GM23338 (cell line): ENCODE measurements at regions not wholly inside any gene's neighbourhood (a gene's known extent, or its start where the extent isn't known, plus 50 kb on each side); places are given as distances from the start of the nearest gene placed in this dataset.

Source experiments
- ATAC-seq: fragments of 200-7000 bp; cut with Tn5 transposase; 3 replicates; pipeline ENCODE4 v1.9.1; 2020
- DNase-seq: peaks from one replicate; pipeline ENCODE4 v3.0.0-alpha.2; 2015; ENCODE audit warnings: low spot score
- H2AFZ ChIP-seq: fragments of 200-600 bp; sonication (generic); 2 replicates; pipeline ENCODE4 v1.8.0; 2016; ENCODE audit warnings: antibody characterized with exemption, mild to moderate bottlenecking, moderate library complexity
- H3F3A ChIP-seq: fragments of 200-600 bp; sonication (generic); replicated peaks from 2 replicates; pipeline ENCODE4 v1.8.0; 2017; ENCODE audit warnings: antibody characterized with exemption, mixed run types, low read depth
- H3K27ac ChIP-seq: fragments of 200-600 bp; sonication (generic); 2 replicates; pipeline ENCODE4 v1.6.1; 2016; ENCODE audit warnings: low read depth
- H3K27me3 ChIP-seq: fragments of 200-600 bp; sonication (generic); 2 replicates; pipeline ENCODE4 v1.8.0; 2016; ENCODE audit warnings: mild to moderate bottlenecking, mixed run types, moderate library complexity; ENCODE audit not compliant: insufficient read depth
- H3K36me3 ChIP-seq: fragments of 200-600 bp; sonication (generic); 2 replicates; pipeline ENCODE4 v1.8.0; 2016; ENCODE audit warnings: mild to moderate bottlenecking; ENCODE audit not compliant: insufficient read depth
- H3K4me1 ChIP-seq: fragments of 200-600 bp; sonication (generic); 2 replicates; pipeline ENCODE4 v1.8.0; 2016; ENCODE audit warnings: mild to moderate bottlenecking, moderate library complexity; ENCODE audit not compliant: insufficient read depth
- H3K4me2 ChIP-seq: fragments of 200-600 bp; sonication (generic); 2 replicates; pipeline ENCODE4 v1.7.1; 2017; ENCODE audit warnings: mixed run types
- H3K4me3 ChIP-seq: fragments of 200-600 bp; sonication (generic); 2 replicates; pipeline ENCODE4 v1.6.1; 2016; ENCODE audit warnings: mixed run types
- H3K79me2 ChIP-seq: fragments of 200-600 bp; sonication (generic); replicated peaks from 2 replicates; pipeline ENCODE4 v1.8.0; 2017; ENCODE audit warnings: mild to moderate bottlenecking; ENCODE audit not compliant: insufficient read depth
- H3K9me2 ChIP-seq: fragments of 200-600 bp; sonication (generic); 2 replicates; pipeline ENCODE4 v1.8.0; 2017; ENCODE audit not compliant: insufficient read depth
- H4K20me1 ChIP-seq: fragments of 200-600 bp; sonication (generic); replicated peaks from 2 replicates; pipeline ENCODE4 v1.8.0; 2017; ENCODE audit warnings: mild to moderate bottlenecking; ENCODE audit not compliant: insufficient read depth
- H3K27ac Mint-ChIP-seq: 2 replicates; pipeline ENCODE4 v1.8.0; 2020; ENCODE audit warnings: inconsistent platforms, mild to moderate bottlenecking, moderate library complexity, mixed read lengths
- H3K27me3 Mint-ChIP-seq: 3 replicates; pipeline ENCODE4 v1.8.0; 2022; ENCODE audit warnings: low read depth, mild to moderate bottlenecking, moderate library complexity, mixed read lengths, inconsistent platforms; ENCODE audit not compliant: insufficient read depth, poor library complexity
- H3K36me3 Mint-ChIP-seq: 3 replicates; pipeline ENCODE4 v1.8.0; 2021; ENCODE audit warnings: low read depth, mild to moderate bottlenecking, inconsistent platforms, moderate library complexity, mixed read lengths
- H3K4me1 Mint-ChIP-seq: 3 replicates; pipeline ENCODE4 v1.8.0; 2020; ENCODE audit warnings: mild to moderate bottlenecking, inconsistent platforms, mixed read lengths
- H3K4me3 Mint-ChIP-seq: 3 replicates; pipeline ENCODE4 v1.8.0; 2021; ENCODE audit warnings: moderate library complexity, mild to moderate bottlenecking, inconsistent platforms, mixed read lengths
- H3K9me3 Mint-ChIP-seq: 3 replicates; pipeline ENCODE4 v1.8.0; 2020; ENCODE audit warnings: moderate library complexity, mild to moderate bottlenecking, inconsistent platforms, mixed read lengths
- CREB1 ChIP-seq: fragments of 250-450 bp; sonication (Bioruptor Pico); IDR thresholded peaks from 2 replicates; pipeline ENCODE4 v1.5.0; 2020; ENCODE audit warnings: low read depth, mild to moderate bottlenecking, moderate library complexity
- ETS1 ChIP-seq: IDR thresholded peaks from 2 replicates; pipeline ENCODE4 v1.6.1; 2016; ENCODE audit warnings: antibody characterized with exemption
- EZH2 ChIP-seq: fragments of 200-600 bp; sonication (generic); IDR thresholded peaks from one replicate; pipeline ENCODE4 v1.8.0; 2017; ENCODE audit warnings: antibody characterized with exemption, mild to moderate bottlenecking, low read depth; ENCODE audit not compliant: unreplicated experiment
- EZH2phosphoT487 ChIP-seq: fragments of 200-600 bp; sonication (generic); IDR thresholded peaks from one replicate; pipeline ENCODE4 v1.8.1; 2018; ENCODE audit warnings: antibody characterized with exemption; ENCODE audit not compliant: unreplicated experiment
- JUNB ChIP-seq: IDR thresholded peaks from one replicate; pipeline ENCODE4 v1.6.1; 2016; ENCODE audit warnings: antibody characterized with exemption; ENCODE audit not compliant: unreplicated experiment
- STAT1 ChIP-seq: IDR thresholded peaks from one replicate; pipeline ENCODE4 v1.6.1; 2016; ENCODE audit warnings: antibody characterized with exemption; ENCODE audit not compliant: unreplicated experiment
- ZNF114 ChIP-seq: fragments of 250-450 bp; sonication (Bioruptor Pico); IDR thresholded peaks from 2 replicates; pipeline ENCODE4 v1.5.0; 2020; ENCODE audit warnings: mild to moderate bottlenecking, moderate library complexity
- ZNF331 ChIP-seq: fragments of 250-450 bp; sonication (Bioruptor Pico); IDR thresholded peaks from 2 replicates; pipeline ENCODE4 v1.5.0; 2020; ENCODE audit warnings: low read depth, mild to moderate bottlenecking, moderate library complexity
- TF ChIP-seq, protein P1 (sequence below), 2 experiments: fragments of 200-600 bp in 1 of 2; sonication (generic) in 1 of 2; conservative IDR thresholded peaks; 2 replicates each; pipeline versions ENCODE4 v1.5.1 to v1.6.1; 2016 to 2017; ENCODE audit warnings: antibody characterized with exemption in 2 of 2, low read depth in 2 of 2, mild to moderate bottlenecking in 2 of 2, moderate library complexity in 1 of 2
- TF ChIP-seq, protein P2 (sequence below): fragments of 250-450 bp; sonication (Bioruptor Pico); IDR thresholded peaks from 2 replicates; pipeline ENCODE4 v1.5.0; 2020; ENCODE audit warnings: mild to moderate bottlenecking, moderate library complexity
- TF ChIP-seq, protein P3 (sequence below): IDR thresholded peaks from one replicate; pipeline ENCODE4 v1.6.1; 2018; ENCODE audit warnings: antibody characterized with exemption; ENCODE audit not compliant: unreplicated experiment

DNA sequence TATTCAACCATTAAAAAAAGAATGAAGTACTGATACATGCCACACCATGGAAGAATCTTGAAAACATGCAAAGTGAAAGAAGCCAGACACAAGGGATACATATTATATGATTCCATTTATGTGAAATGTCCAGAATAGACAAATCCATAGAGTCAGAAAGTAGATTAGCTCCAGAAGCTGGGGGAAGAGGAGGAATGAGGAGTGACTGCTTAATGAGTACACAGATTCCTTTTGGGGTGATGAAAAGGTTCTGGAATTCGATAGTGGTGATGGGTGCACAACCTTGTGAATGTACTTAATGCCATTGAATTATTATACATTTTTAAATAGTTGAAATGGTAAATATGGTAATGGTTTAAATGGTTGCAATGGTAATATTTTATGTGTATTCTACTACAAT, 90.6 kb upstream of the SPATA12 start:
- Histone ChIP-seq H4K20me1 (no peaks in the 10 kb centered on the region), H3K27ac (no peak overlapping the region), H3K4me1 (no peaks in the 10 kb centered on the region; the same call in 1 of the 2 replicates), H3F3A (no peaks in the 10 kb centered on the region), H3K9me2 (no peaks in the 10 kb centered on the region), H3K27me3 (no peaks in the 10 kb centered on the region), H3K4me2 (no peak overlapping the region), H2AFZ (no peak overlapping the region), H3K79me2 (no peaks in the 10 kb centered on the region), H3K36me3 (no peaks in the 10 kb centered on the region), H3K4me3 (no peak overlapping the region)
- TF ChIP-seq ZNF331 (CRISPR knock-in tag): no peak
- no peak for TF ChIP-seq ZNF114 (CRISPR knock-in tag)
- TF ChIP-seq EZH2: no peak
- no peak for TF ChIP-seq JUNB
- TF ChIP-seq, protein P1, sequence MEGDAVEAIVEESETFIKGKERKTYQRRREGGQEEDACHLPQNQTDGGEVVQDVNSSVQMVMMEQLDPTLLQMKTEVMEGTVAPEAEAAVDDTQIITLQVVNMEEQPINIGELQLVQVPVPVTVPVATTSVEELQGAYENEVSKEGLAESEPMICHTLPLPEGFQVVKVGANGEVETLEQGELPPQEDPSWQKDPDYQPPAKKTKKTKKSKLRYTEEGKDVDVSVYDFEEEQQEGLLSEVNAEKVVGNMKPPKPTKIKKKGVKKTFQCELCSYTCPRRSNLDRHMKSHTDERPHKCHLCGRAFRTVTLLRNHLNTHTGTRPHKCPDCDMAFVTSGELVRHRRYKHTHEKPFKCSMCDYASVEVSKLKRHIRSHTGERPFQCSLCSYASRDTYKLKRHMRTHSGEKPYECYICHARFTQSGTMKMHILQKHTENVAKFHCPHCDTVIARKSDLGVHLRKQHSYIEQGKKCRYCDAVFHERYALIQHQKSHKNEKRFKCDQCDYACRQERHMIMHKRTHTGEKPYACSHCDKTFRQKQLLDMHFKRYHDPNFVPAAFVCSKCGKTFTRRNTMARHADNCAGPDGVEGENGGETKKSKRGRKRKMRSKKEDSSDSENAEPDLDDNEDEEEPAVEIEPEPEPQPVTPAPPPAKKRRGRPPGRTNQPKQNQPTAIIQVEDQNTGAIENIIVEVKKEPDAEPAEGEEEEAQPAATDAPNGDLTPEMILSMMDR (conservative IDR thresholded peaks at IDR 0.05; ENCODE audit: low read depth in 2 of 2): no peak
- TF ChIP-seq, protein P2, sequence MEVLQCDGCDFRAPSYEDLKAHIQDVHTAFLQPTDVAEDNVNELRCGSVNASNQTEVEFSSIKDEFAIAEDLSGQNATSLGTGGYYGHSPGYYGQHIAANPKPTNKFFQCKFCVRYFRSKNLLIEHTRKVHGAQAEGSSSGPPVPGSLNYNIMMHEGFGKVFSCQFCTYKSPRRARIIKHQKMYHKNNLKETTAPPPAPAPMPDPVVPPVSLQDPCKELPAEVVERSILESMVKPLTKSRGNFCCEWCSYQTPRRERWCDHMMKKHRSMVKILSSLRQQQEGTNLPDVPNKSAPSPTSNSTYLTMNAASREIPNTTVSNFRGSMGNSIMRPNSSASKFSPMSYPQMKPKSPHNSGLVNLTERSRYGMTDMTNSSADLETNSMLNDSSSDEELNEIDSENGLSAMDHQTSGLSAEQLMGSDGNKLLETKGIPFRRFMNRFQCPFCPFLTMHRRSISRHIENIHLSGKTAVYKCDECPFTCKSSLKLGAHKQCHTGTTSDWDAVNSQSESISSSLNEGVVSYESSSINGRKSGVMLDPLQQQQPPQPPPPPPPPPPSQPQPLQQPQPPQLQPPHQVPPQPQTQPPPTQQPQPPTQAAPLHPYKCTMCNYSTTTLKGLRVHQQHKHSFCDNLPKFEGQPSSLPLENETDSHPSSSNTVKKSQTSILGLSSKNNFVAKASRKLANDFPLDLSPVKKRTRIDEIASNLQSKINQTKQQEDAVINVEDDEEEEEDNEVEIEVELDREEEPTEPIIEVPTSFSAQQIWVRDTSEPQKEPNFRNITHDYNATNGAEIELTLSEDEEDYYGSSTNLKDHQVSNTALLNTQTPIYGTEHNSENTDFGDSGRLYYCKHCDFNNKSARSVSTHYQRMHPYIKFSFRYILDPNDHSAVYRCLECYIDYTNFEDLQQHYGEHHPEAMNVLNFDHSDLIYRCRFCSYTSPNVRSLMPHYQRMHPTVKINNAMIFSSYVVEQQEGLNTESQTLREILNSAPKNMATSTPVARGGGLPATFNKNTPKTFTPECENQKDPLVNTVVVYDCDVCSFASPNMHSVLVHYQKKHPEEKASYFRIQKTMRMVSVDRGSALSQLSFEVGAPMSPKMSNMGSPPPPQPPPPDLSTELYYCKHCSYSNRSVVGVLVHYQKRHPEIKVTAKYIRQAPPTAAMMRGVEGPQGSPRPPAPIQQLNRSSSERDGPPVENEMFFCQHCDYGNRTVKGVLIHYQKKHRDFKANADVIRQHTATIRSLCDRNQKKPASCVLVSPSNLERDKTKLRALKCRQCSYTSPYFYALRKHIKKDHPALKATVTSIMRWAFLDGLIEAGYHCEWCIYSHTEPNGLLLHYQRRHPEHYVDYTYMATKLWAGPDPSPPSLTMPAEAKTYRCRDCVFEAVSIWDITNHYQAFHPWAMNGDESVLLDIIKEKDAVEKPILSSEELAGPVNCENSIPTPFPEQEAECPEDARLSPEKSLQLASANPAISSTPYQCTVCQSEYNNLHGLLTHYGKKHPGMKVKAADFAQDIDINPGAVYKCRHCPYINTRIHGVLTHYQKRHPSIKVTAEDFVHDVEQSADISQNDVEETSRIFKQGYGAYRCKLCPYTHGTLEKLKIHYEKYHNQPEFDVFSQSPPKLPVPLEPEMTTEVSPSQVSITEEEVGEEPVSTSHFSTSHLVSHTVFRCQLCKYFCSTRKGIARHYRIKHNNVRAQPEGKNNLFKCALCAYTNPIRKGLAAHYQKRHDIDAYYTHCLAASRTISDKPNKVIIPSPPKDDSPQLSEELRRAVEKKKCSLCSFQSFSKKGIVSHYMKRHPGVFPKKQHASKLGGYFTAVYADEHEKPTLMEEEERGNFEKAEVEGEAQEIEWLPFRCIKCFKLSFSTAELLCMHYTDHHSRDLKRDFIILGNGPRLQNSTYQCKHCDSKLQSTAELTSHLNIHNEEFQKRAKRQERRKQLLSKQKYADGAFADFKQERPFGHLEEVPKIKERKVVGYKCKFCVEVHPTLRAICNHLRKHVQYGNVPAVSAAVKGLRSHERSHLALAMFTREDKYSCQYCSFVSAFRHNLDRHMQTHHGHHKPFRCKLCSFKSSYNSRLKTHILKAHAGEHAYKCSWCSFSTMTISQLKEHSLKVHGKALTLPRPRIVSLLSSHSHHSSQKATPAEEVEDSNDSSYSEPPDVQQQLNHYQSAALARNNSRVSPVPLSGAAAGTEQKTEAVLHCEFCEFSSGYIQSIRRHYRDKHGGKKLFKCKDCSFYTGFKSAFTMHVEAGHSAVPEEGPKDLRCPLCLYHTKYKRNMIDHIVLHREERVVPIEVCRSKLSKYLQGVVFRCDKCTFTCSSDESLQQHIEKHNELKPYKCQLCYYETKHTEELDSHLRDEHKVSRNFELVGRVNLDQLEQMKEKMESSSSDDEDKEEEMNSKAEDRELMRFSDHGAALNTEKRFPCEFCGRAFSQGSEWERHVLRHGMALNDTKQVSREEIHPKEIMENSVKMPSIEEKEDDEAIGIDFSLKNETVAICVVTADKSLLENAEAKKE: no peak
- TF ChIP-seq, protein P3, sequence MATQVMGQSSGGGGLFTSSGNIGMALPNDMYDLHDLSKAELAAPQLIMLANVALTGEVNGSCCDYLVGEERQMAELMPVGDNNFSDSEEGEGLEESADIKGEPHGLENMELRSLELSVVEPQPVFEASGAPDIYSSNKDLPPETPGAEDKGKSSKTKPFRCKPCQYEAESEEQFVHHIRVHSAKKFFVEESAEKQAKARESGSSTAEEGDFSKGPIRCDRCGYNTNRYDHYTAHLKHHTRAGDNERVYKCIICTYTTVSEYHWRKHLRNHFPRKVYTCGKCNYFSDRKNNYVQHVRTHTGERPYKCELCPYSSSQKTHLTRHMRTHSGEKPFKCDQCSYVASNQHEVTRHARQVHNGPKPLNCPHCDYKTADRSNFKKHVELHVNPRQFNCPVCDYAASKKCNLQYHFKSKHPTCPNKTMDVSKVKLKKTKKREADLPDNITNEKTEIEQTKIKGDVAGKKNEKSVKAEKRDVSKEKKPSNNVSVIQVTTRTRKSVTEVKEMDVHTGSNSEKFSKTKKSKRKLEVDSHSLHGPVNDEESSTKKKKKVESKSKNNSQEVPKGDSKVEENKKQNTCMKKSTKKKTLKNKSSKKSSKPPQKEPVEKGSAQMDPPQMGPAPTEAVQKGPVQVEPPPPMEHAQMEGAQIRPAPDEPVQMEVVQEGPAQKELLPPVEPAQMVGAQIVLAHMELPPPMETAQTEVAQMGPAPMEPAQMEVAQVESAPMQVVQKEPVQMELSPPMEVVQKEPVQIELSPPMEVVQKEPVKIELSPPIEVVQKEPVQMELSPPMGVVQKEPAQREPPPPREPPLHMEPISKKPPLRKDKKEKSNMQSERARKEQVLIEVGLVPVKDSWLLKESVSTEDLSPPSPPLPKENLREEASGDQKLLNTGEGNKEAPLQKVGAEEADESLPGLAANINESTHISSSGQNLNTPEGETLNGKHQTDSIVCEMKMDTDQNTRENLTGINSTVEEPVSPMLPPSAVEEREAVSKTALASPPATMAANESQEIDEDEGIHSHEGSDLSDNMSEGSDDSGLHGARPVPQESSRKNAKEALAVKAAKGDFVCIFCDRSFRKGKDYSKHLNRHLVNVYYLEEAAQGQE: no peak
- TF ChIP-seq CREB1: no peak
- no peak for TF ChIP-seq EZH2phosphoT487
- TF ChIP-seq ETS1: no peak
- TF ChIP-seq STAT1: no peak
- no peak for DNase-seq
- no peak overlapping the region for H3K4me3 Mint-ChIP-seq
- H3K27ac Mint-ChIP-seq: no peak overlapping the region
- H3K36me3 Mint-ChIP-seq: no peaks in the 10 kb centered on the region
- peaks cover 7% of the 10 kb centered on the region; the same call in 2 of the 3 replicates for H3K9me3 Mint-ChIP-seq
- H3K27me3 Mint-ChIP-seq: peaks cover 8% of the 10 kb centered on the region
- H3K4me1 Mint-ChIP-seq: peaks cover 4% of the 10 kb centered on the region; the same call in 1 of the 3 replicates
- no peak for ATAC-seq
